Vagina (tissue), 2 donors: ENCODE measurements at regions not wholly inside any gene's neighbourhood (a gene's known extent, or its start where the extent isn't known, plus 50 kb on each side); places are given as distances from the start of the nearest gene placed in this dataset.

ENCODE experiments used
- DNase-seq, 2 donors: peaks; one replicate each; pipeline ENCODE4 v3.0.0-alpha.2; 2017; ENCODE audit errors: extremely low spot score in 2 of 2
- H3K27ac ChIP-seq: fragments of 200-600 bp; sonication (generic); one replicate; pipeline ENCODE4 v1.5.1; 2019
- H3K27me3 ChIP-seq: fragments of 200-600 bp; sonication (generic); one replicate; pipeline ENCODE4 v1.5.1; 2019
- H3K36me3 ChIP-seq, 2 donors: fragments of 200-600 bp; sonication (generic); one replicate each; pipeline ENCODE4 v1.5.1; 2017 to 2019
- H3K4me1 ChIP-seq: fragments of 200-600 bp; sonication (generic); one replicate; pipeline ENCODE4 v1.5.1; 2019
- H3K4me3 ChIP-seq, 2 donors: fragments of 200-600 bp; sonication (generic); 1 replicate in 1 of 2; 2 replicates in 1 of 2; pipeline ENCODE4 v1.5.1; 2016 to 2019
- H3K9me3 ChIP-seq: fragments of 200-600 bp; sonication (generic); one replicate; pipeline ENCODE4 v1.5.1; 2019
- POLR2A ChIP-seq, 2 donors: fragments of 450-650 bp; IDR thresholded peaks; one replicate each; pipeline ENCODE4 v1.6.1; 2017; ENCODE audit warnings: antibody characterized with exemption in 2 of 2, mild to moderate bottlenecking in 2 of 2, moderate library complexity in 2 of 2
- POLR2AphosphoS5 ChIP-seq, 2 donors: sonication (generic); formaldehyde crosslinking; IDR thresholded peaks; one replicate each; pipeline ENCODE4 v1.9.0; 2017; ENCODE audit warnings: antibody characterized with exemption in 2 of 2, mild to moderate bottlenecking in 2 of 2, low read depth in 1 of 2; ENCODE audit not compliant: insufficient read depth in 1 of 2
- intact Hi-C: fragments of 100-400 bp; cut with DNase I; formaldehyde crosslinking; loops from one replicate; pipeline ENCODE4 v1.15.1; 2023
- TF ChIP-seq, protein P1 (sequence below), 3 experiments: fragments of 450-650 bp in 2 of 3; fragments of 200-600 bp in 1 of 3; sonication (generic) in 1 of 3; IDR thresholded peaks; one replicate each; pipeline ENCODE4 v1.5.1; 2017 to 2019; ENCODE audit warnings: antibody characterized with exemption in 3 of 3, mild to moderate bottlenecking in 2 of 3, moderate library complexity in 2 of 3

DNA sequence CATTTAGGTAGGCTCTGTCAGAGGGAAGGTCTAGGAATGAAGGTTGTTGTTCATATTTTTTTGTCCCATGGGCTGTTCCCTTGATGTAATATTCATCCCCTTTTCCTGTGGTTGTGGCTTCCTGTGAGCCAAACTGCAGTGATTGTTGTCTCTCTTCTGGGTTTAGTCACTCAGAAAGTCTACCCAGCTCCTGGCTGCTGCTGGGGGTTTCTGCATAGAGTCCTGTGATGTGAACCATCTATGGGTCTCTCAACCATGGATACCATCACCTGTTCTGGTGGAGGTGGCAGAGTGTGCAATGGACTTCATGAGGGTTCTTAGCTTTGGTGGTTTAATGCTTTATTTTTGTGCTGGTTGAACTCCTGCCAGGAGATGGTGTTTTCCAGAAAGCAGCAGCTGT, 122.8 kb downstream of the ZC4H2 start:
- no peaks in the 10 kb centered on the region for H3K27me3 ChIP-seq
- TF ChIP-seq, protein P1, sequence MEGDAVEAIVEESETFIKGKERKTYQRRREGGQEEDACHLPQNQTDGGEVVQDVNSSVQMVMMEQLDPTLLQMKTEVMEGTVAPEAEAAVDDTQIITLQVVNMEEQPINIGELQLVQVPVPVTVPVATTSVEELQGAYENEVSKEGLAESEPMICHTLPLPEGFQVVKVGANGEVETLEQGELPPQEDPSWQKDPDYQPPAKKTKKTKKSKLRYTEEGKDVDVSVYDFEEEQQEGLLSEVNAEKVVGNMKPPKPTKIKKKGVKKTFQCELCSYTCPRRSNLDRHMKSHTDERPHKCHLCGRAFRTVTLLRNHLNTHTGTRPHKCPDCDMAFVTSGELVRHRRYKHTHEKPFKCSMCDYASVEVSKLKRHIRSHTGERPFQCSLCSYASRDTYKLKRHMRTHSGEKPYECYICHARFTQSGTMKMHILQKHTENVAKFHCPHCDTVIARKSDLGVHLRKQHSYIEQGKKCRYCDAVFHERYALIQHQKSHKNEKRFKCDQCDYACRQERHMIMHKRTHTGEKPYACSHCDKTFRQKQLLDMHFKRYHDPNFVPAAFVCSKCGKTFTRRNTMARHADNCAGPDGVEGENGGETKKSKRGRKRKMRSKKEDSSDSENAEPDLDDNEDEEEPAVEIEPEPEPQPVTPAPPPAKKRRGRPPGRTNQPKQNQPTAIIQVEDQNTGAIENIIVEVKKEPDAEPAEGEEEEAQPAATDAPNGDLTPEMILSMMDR (IDR thresholded peaks at IDR 0.05): no peak
- TF ChIP-seq POLR2A (IDR thresholded peaks at IDR 0.05) (no peak), POLR2AphosphoS5 (IDR thresholded peaks at IDR 0.05; ENCODE audit: insufficient read depth in 1 of 2, low read depth in 1 of 2) (no peak)
- H3K36me3 ChIP-seq: no peaks in the 10 kb centered on the region
- intact Hi-C loops: no loop called here
- no peak for DNase-seq
- H3K27ac ChIP-seq: no peak overlapping the region
- no peaks in the 10 kb centered on the region for H3K4me1 ChIP-seq
- no peaks in the 10 kb centered on the region for H3K9me3 ChIP-seq
- no peak overlapping the region for H3K4me3 ChIP-seq

DNA sequence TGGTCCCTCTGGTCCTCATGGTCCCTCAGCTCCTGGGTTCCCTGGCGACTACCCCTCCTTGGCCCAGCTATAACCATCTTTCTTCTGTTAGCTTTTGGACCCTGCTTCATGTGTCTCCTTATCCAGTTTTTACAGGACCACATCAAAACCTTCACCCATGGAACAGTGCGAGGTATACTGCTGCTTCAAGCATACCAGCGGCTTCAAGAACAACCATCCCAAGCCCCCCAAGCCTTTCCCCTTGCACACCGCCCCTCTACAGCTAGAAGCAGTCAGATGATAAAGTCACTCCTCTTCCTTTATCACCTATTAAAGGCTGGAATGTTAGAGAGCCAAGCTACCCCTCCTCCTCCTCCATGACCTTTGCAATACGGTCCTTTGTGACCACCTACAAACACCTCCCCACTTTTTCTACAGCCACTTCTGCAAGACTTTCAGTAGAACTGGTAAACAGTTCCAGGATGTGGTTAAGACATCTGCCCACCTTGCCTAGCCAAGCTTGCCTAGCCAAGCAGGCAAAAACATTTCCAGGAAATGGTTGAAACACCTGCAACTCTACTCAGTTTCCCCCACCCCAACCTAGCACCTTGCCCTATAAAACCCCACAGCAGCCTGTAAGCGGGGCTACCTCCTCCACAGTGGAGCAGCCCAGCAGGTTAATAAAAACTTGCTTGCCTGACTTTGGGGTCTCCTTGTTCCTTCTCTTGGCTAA, 125.7 kb downstream of the ZC4H2 start:
- no peak overlapping the region for H3K4me3 ChIP-seq
- no peaks in the 10 kb centered on the region for H3K4me1 ChIP-seq
- H3K36me3 ChIP-seq: no peaks in the 10 kb centered on the region
- intact Hi-C loops: no loop called here
- TF ChIP-seq, protein P1 (IDR thresholded peaks at IDR 0.05): no peak
- TF ChIP-seq POLR2AphosphoS5 (IDR thresholded peaks at IDR 0.05; ENCODE audit: insufficient read depth in 1 of 2, low read depth in 1 of 2) (no peak), POLR2A (IDR thresholded peaks at IDR 0.05) (no peak)
- no peak overlapping the region for H3K27ac ChIP-seq
- no peak for DNase-seq
- H3K27me3 ChIP-seq: no peaks in the 10 kb centered on the region
- H3K9me3 ChIP-seq: no peaks in the 10 kb centered on the region

DNA sequence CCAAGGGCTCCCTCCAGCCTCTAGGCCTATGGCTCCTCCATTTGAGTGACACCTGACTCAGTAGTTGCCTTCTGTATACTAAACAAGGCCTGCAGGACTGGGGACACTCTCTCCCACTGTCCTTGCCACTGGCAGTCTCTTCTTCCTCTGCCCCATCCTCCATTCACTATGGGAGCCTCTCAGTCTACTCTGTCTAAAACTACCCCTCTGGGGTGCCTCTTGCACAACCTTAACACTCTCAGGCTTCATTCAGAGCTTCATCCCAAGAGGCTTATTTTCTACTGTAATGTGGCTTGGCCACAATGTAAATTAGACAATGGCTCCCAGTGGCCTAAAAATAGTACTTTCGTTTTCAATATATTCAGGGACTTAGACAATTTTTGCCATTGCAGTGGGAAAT, 133.0 kb downstream of the ZC4H2 start:
- Histone ChIP-seq H3K36me3 (no peaks in the 10 kb centered on the region), H3K4me1 (no peaks in the 10 kb centered on the region), H3K9me3 (no peaks in the 10 kb centered on the region), H3K27ac (no peak overlapping the region), H3K4me3 (no peak overlapping the region), H3K27me3 (no peaks in the 10 kb centered on the region)
- no peak for TF ChIP-seq POLR2A (IDR thresholded peaks at IDR 0.05)
- TF ChIP-seq, protein P1 (IDR thresholded peaks at IDR 0.05): no peak
- TF ChIP-seq POLR2AphosphoS5 (IDR thresholded peaks at IDR 0.05; ENCODE audit: insufficient read depth in 1 of 2, low read depth in 1 of 2): no peak
- DNase-seq: no peak
- intact Hi-C loops: no loop called here

DNA sequence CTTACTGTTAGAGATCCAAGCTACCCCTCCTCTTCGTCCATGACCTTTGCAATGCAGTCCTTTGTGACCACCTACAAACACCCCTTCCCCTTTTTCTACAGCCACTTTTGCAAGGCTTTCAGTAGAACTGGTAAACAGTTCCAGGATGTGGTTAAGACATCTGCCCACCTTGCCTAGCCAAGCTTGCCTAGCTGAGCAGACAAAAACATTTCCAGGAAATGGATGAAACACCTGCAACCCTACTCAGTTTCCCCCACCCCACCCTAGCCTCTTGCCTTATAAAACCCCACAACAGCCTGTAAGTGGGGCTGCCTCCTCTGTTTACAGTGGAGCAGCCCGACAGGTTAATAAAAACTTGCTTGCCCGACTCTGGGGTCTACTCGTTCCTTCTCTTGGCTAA, 133.8 kb downstream of the ZC4H2 start:
- TF ChIP-seq, protein P1 (IDR thresholded peaks at IDR 0.05): no peak
- TF ChIP-seq POLR2AphosphoS5 (IDR thresholded peaks at IDR 0.05; ENCODE audit: insufficient read depth in 1 of 2, low read depth in 1 of 2) (no peak), POLR2A (IDR thresholded peaks at IDR 0.05) (no peak)
- H3K4me1 ChIP-seq: no peaks in the 10 kb centered on the region
- H3K9me3 ChIP-seq: no peaks in the 10 kb centered on the region
- H3K36me3 ChIP-seq: no peaks in the 10 kb centered on the region
- intact Hi-C loops: no loop called here
- no peak for DNase-seq
- H3K27ac ChIP-seq: no peak overlapping the region
- no peaks in the 10 kb centered on the region for H3K27me3 ChIP-seq
- H3K4me3 ChIP-seq: no peak overlapping the region

DNA sequence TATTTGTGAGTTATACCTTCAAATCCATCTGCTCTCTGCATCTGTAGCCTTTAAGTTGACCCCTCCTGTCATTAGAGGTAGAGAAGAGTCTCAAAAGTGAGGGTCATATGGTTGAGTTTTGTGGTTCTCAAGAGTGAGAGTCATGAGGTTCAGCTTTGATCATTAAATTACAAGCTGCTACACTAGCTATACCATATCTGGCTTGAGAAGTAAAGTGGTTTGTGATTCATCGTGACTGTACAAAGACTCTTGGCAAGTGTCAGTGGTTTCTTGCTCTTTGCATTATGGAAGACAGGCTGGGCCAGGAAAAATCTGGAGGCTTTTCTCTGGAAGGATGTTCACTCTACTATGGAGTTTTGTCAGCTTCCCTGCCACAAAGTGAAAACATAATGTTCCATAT, 170.6 kb downstream of the ZC4H2 start:
- H3K36me3 ChIP-seq: no peaks in the 10 kb centered on the region
- H3K4me3 ChIP-seq: no peak overlapping the region
- H3K27me3 ChIP-seq: no peaks in the 10 kb centered on the region
- intact Hi-C loops: no loop called here
- H3K4me1 ChIP-seq: no peaks in the 10 kb centered on the region
- no peaks in the 10 kb centered on the region for H3K9me3 ChIP-seq
- DNase-seq: no peak
- TF ChIP-seq, protein P1 (IDR thresholded peaks at IDR 0.05): no peak
- TF ChIP-seq POLR2A (IDR thresholded peaks at IDR 0.05) (no peak), POLR2AphosphoS5 (IDR thresholded peaks at IDR 0.05; ENCODE audit: insufficient read depth in 1 of 2, low read depth in 1 of 2) (no peak)
- no peak overlapping the region for H3K27ac ChIP-seq
